SH-SY5Y (cell line): ENCODE measurements at regions not wholly inside any gene's neighbourhood (a gene's known extent, or its start where the extent isn't known, plus 50 kb on each side); places are given as distances from the start of the nearest gene placed in this dataset.

ENCODE experiments used
- GATA2 ChIP-seq: IDR thresholded peaks from 2 replicates; pipeline ENCODE4 v1.6.1; 2011; ENCODE audit warnings: mild to moderate bottlenecking, low read depth, low read length
- GATA3 ChIP-seq: IDR thresholded peaks from 2 replicates; pipeline ENCODE4 v1.6.1; 2011; ENCODE audit warnings: low read depth, mild to moderate bottlenecking, low read length, moderate library complexity

- TF ChIP-seq GATA2 (no peak), GATA3 (no peak)
Measured at GRCh38 chr12:19941096-19941495, 427.2 kb upstream of the PDE3A start.

GRCh38 chr12:19945559-19946435 is 422.5 kb upstream of the PDE3A start:
- TF ChIP-seq GATA2 (peak; percentile 92), GATA3 (peak; percentile 90)

GRCh38 chr12:19946550-19946949 is 421.8 kb upstream of the PDE3A start:
- TF ChIP-seq GATA3 (no peak), GATA2 (no peak)

GRCh38 chr12:19947344-19947743 is 421.0 kb upstream of the PDE3A start:
- no peak for TF ChIP-seq GATA2
- TF ChIP-seq GATA3: no peak

- TF ChIP-seq GATA2: peak; percentile 60
- TF ChIP-seq GATA3: peak; percentile 68
Measured at GRCh38 chr12:19951664-19952063, 416.7 kb upstream of the PDE3A start.

- no peak for TF ChIP-seq GATA3
- no peak for TF ChIP-seq GATA2
Measured at GRCh38 chr12:19953734-19954133, 414.6 kb upstream of the PDE3A start.

- TF ChIP-seq GATA3: no peak
- no peak for TF ChIP-seq GATA2
Measured at GRCh38 chr12:19954163-19954562, 414.2 kb upstream of the PDE3A start.

- TF ChIP-seq GATA2: no peak
- no peak for TF ChIP-seq GATA3
Measured at GRCh38 chr12:19957308-19958125, 410.8 kb upstream of the PDE3A start.

- TF ChIP-seq GATA3: no peak
Measured at GRCh38 chr12:19958389-19958788, 409.9 kb upstream of the PDE3A start.

- TF ChIP-seq GATA2 (no peak), GATA3 (no peak)
Measured at GRCh38 chr12:19959353-19959752, 409.0 kb upstream of the PDE3A start.

GRCh38 chr12:19960527-19960926 is 407.8 kb upstream of the PDE3A start:
- TF ChIP-seq GATA2 (no peak), GATA3 (no peak)

GRCh38 chr12:19962192-19962591 is 406.1 kb upstream of the PDE3A start:
- peak; percentile 87 for TF ChIP-seq GATA2
- TF ChIP-seq GATA3: peak; percentile 88

GRCh38 chr12:19963972-19964371 is 404.4 kb upstream of the PDE3A start:
- TF ChIP-seq GATA2 (no peak), GATA3 (no peak)

GRCh38 chr12:19964549-19964948 is 403.8 kb upstream of the PDE3A start:
- TF ChIP-seq GATA2 (no peak), GATA3 (no peak)

- TF ChIP-seq GATA2: peak; percentile 97
- TF ChIP-seq GATA3: peak; percentile 99
Measured at GRCh38 chr12:19965196-19966038, 402.9 kb upstream of the PDE3A start.
